ENCODE measurements at regions not wholly inside any gene's neighbourhood (a gene's known extent, or its start where the extent isn't known, plus 50 kb on each side); places are given as distances from the start of the nearest gene placed in this dataset.

GRCh38 chr9:90464978-90465377 lies 177.6 kb downstream of the DIRAS2 start:
- TF ChIP-seq TCF12 (IDR thresholded peaks at IDR 0.05; ENCODE audit: low read depth) (no peak), REST (IDR thresholded peaks at IDR 0.05; ENCODE audit: low read depth) (no peak), ZBTB7A (IDR thresholded peaks at IDR 0.05; ENCODE audit: low read depth) (no peak), TAF1 (IDR thresholded peaks at IDR 0.05; ENCODE audit: low read depth) (no peak), MAX (IDR thresholded peaks at IDR 0.05) (no peak), CREB1 (IDR thresholded peaks at IDR 0.05; ENCODE audit: low read depth) (no peak), RAD21 (IDR thresholded peaks at IDR 0.05; ENCODE audit: low read depth) (no peak), CEBPB (IDR thresholded peaks at IDR 0.05) (no peak), EGR1 (IDR thresholded peaks at IDR 0.05) (no peak), USF1 (IDR thresholded peaks at IDR 0.05) (no peak), EP300 (IDR thresholded peaks at IDR 0.05; ENCODE audit: borderline replicate concordance) (no peak), NFIC (IDR thresholded peaks at IDR 0.05) (no peak)

- no peak for TF ChIP-seq FOXM1 (IDR thresholded peaks at IDR 0.05; ENCODE audit: borderline replicate concordance, low read depth)
- no peak for TF ChIP-seq MAX (IDR thresholded peaks at IDR 0.05)
- no peak for TF ChIP-seq ZBTB7A (IDR thresholded peaks at IDR 0.05; ENCODE audit: low read depth)
- TF ChIP-seq EP300 (IDR thresholded peaks at IDR 0.05; ENCODE audit: borderline replicate concordance): no peak
- TF ChIP-seq TAF1 (IDR thresholded peaks at IDR 0.05; ENCODE audit: low read depth): no peak
- TF ChIP-seq TEAD4 (IDR thresholded peaks at IDR 0.05): no peak
- TF ChIP-seq YY1 (IDR thresholded peaks at IDR 0.05; ENCODE audit: low read depth): no peak
- TF ChIP-seq CEBPB (IDR thresholded peaks at IDR 0.05): no peak
- TF ChIP-seq USF1 (IDR thresholded peaks at IDR 0.05): no peak
- TF ChIP-seq TCF12 (IDR thresholded peaks at IDR 0.05; ENCODE audit: low read depth): no peak
- TF ChIP-seq CREB1 (IDR thresholded peaks at IDR 0.05; ENCODE audit: low read depth): no peak
- no peak for TF ChIP-seq RAD21 (IDR thresholded peaks at IDR 0.05; ENCODE audit: low read depth)
- TF ChIP-seq REST (IDR thresholded peaks at IDR 0.05; ENCODE audit: low read depth): no peak
- no peak for TF ChIP-seq NFIC (IDR thresholded peaks at IDR 0.05)
- TF ChIP-seq EGR1 (IDR thresholded peaks at IDR 0.05): no peak
Measured at GRCh38 chr9:90466441-90466840, 176.2 kb downstream of the DIRAS2 start.

- TF ChIP-seq RAD21 (IDR thresholded peaks at IDR 0.05; ENCODE audit: low read depth) (no peak), FOXM1 (IDR thresholded peaks at IDR 0.05; ENCODE audit: borderline replicate concordance, low read depth) (no peak), ZBTB7A (IDR thresholded peaks at IDR 0.05; ENCODE audit: low read depth) (no peak), EP300 (IDR thresholded peaks at IDR 0.05; ENCODE audit: borderline replicate concordance) (no peak), EGR1 (IDR thresholded peaks at IDR 0.05) (no peak), TAF1 (IDR thresholded peaks at IDR 0.05; ENCODE audit: low read depth) (no peak), CREB1 (IDR thresholded peaks at IDR 0.05; ENCODE audit: low read depth) (no peak), TEAD4 (IDR thresholded peaks at IDR 0.05) (no peak), CEBPB (IDR thresholded peaks at IDR 0.05) (no peak), REST (IDR thresholded peaks at IDR 0.05; ENCODE audit: low read depth) (no peak), MAX (IDR thresholded peaks at IDR 0.05) (no peak), TCF12 (IDR thresholded peaks at IDR 0.05; ENCODE audit: low read depth) (no peak), NFIC (IDR thresholded peaks at IDR 0.05) (no peak)
Measured at GRCh38 chr9:90469435-90469834, 173.2 kb downstream of the DIRAS2 start.

GRCh38 chr9:90469865-90470387 lies 172.7 kb downstream of the DIRAS2 start:
- TF ChIP-seq FOXM1 (IDR thresholded peaks at IDR 0.05; ENCODE audit: borderline replicate concordance, low read depth) (no peak), CEBPB (IDR thresholded peaks at IDR 0.05) (no peak), TCF12 (IDR thresholded peaks at IDR 0.05; ENCODE audit: low read depth) (no peak), MAX (IDR thresholded peaks at IDR 0.05) (no peak), USF1 (IDR thresholded peaks at IDR 0.05) (no peak), TEAD4 (IDR thresholded peaks at IDR 0.05) (no peak), EP300 (IDR thresholded peaks at IDR 0.05; ENCODE audit: borderline replicate concordance) (no peak), TAF1 (IDR thresholded peaks at IDR 0.05; ENCODE audit: low read depth) (no peak), CREB1 (IDR thresholded peaks at IDR 0.05; ENCODE audit: low read depth) (no peak), ZBTB7A (IDR thresholded peaks at IDR 0.05; ENCODE audit: low read depth) (no peak)
